ENCODE measurements at regions not wholly inside any gene's neighbourhood (a gene's known extent, or its start where the extent isn't known, plus 50 kb on each side); places are given as distances from the start of the nearest gene placed in this dataset.

DNA sequence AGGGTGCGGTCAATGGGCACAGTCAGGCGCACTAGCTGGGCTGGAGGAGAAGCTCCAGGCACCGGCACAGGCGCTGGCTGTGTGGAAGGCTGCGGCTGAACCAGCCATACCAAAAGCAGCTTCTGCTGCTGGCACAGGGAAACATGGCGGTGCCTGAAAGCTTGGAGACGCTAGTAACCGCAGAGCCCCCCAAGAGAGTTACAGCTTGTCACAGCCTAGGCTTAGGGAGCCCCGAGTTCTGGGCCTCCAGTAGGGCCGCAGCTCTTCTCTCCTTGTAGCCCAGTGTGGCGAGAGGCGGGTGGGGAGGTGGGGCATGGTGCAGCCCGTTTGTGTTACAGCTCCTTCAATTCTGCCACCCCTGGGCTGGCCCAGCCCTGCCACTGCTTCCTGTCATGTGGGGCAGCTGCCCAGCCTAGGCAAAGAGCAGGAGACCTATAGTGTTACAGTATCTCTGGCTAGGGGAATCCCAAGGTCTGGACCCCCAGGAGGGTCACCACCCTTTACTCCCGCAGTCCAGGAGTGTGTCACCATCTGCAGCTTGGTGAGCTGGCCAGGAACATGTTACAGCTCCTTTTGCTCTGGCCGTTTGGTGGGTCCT is 58.6 kb upstream of the MANEA start:
- ATAC-seq (ENCODE audit: low read depth): peak; percentile 17; the same call in 1 of the 3 replicates
- DNase-seq (ENCODE audit: low spot score): no peak

DNA sequence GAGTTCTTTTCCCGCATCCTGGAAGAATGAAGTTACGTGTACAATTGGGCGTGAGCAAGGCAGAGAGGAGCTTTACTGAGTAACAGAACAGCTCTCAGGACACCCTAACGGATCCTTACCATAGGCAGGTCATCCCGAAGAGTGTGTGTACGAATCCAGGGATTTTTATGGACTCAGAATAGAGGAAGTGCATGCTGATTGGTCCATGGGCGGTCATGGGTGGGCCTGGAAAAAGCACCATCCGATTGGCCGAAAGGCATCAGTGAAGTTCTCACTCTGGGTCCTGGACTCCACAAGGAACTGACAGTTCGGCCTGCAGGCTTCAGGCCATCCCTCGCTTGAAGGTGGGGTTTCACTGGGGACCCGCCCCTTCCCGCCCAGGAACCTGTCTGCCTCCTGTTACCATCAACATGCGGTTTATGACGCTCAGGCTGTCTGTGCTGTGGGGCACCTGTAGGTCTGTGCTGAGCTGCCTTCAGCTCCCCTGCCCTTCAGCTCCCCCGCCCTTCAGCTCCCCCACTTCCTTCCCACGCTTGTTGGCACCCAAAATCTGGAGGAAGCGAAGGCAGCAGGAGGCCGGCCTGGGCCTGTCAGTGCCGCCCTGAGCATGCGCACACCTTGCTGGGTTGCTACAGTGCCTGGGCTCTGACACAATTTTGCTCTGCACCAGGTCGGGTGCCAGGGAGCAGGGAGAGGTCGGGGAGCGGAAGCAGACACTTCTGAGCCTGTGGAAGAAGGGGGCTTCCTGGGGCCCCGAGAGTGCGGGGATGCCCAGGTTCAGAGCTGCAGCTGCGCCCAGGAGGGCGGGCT is 57.9 kb upstream of the MANEA start:
- Histone ChIP-seq H3K4me1 (ENCODE audit: insufficient read depth, poor library complexity, severe bottlenecking) (no peaks in the 10 kb centered on the region), H3K36me3 (ENCODE audit: low read depth) (no peaks in the 10 kb centered on the region), H3K27me3 (ENCODE audit: insufficient read depth, poor library complexity, severe bottlenecking) (peaks cover 4% of the 10 kb centered on the region), H3K27ac (ENCODE audit: poor library complexity, severe bottlenecking) (no peak overlapping the region), H3K4me3 (ENCODE audit: severe bottlenecking) (no peak overlapping the region), H3K9me3 (ENCODE audit: severe bottlenecking) (no peaks in the 10 kb centered on the region)
- no peak; the same call in 2 of the 3 replicates for ATAC-seq (ENCODE audit: low read depth)
- TF ChIP-seq, protein P1, sequence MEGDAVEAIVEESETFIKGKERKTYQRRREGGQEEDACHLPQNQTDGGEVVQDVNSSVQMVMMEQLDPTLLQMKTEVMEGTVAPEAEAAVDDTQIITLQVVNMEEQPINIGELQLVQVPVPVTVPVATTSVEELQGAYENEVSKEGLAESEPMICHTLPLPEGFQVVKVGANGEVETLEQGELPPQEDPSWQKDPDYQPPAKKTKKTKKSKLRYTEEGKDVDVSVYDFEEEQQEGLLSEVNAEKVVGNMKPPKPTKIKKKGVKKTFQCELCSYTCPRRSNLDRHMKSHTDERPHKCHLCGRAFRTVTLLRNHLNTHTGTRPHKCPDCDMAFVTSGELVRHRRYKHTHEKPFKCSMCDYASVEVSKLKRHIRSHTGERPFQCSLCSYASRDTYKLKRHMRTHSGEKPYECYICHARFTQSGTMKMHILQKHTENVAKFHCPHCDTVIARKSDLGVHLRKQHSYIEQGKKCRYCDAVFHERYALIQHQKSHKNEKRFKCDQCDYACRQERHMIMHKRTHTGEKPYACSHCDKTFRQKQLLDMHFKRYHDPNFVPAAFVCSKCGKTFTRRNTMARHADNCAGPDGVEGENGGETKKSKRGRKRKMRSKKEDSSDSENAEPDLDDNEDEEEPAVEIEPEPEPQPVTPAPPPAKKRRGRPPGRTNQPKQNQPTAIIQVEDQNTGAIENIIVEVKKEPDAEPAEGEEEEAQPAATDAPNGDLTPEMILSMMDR (IDR thresholded peaks at IDR 0.05; ENCODE audit: poor library complexity, severe bottlenecking): no peak
- peak; percentile 23 for DNase-seq (ENCODE audit: low spot score)

More for the DNA sequence above, 58.6 kb upstream of the MANEA start:
- H3K27me3 ChIP-seq (ENCODE audit: insufficient read depth, poor library complexity, severe bottlenecking): peaks cover 4% of the 10 kb centered on the region
- no peaks in the 10 kb centered on the region for H3K36me3 ChIP-seq (ENCODE audit: low read depth)
- TF ChIP-seq, protein P1 (IDR thresholded peaks at IDR 0.05; ENCODE audit: poor library complexity, severe bottlenecking): no peak
- no peaks in the 10 kb centered on the region for H3K4me1 ChIP-seq (ENCODE audit: insufficient read depth, poor library complexity, severe bottlenecking)
- H3K4me3 ChIP-seq (ENCODE audit: severe bottlenecking): no peak overlapping the region
- H3K27ac ChIP-seq (ENCODE audit: poor library complexity, severe bottlenecking): no peak overlapping the region
- H3K9me3 ChIP-seq (ENCODE audit: severe bottlenecking): no peaks in the 10 kb centered on the region

DNA sequence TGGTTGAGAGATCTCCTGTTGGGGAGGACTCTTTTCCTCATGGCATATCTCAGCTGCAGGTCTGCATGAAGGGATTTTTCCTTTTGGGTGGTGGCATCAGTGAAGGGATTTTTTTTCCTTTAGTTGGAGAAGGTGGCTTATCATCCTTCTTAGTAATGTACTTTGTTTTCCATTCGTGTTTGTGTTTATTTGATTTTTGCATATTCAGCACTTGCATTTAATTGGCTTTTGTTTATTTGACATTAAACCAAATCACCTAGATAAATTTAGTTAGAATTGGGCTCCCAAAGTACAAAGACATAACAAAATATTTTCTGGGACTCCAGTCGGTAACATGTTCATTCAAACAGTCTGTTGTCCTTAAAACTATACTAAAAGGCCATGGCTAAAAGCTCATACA is 56.2 kb upstream of the MANEA start:
- no peaks in the 10 kb centered on the region for H3K36me3 ChIP-seq (ENCODE audit: low read depth)
- DNase-seq (ENCODE audit: low spot score) (no peak), ATAC-seq (ENCODE audit: low read depth) (no peak)
- no peaks in the 10 kb centered on the region for H3K4me1 ChIP-seq (ENCODE audit: insufficient read depth, poor library complexity, severe bottlenecking)
- H3K9me3 ChIP-seq (ENCODE audit: severe bottlenecking): no peaks in the 10 kb centered on the region
- TF ChIP-seq, protein P1 (IDR thresholded peaks at IDR 0.05; ENCODE audit: poor library complexity, severe bottlenecking): no peak
- H3K27me3 ChIP-seq (ENCODE audit: insufficient read depth, poor library complexity, severe bottlenecking): peaks cover 4% of the 10 kb centered on the region
- H3K27ac ChIP-seq (ENCODE audit: poor library complexity, severe bottlenecking): no peak overlapping the region
- H3K4me3 ChIP-seq (ENCODE audit: severe bottlenecking): no peak overlapping the region

Measured in RWPE2 (cell line).